ENCODE measurements at regions not wholly inside any gene's neighbourhood (a gene's known extent, or its start where the extent isn't known, plus 50 kb on each side); places are given as distances from the start of the nearest gene placed in this dataset.

DNA sequence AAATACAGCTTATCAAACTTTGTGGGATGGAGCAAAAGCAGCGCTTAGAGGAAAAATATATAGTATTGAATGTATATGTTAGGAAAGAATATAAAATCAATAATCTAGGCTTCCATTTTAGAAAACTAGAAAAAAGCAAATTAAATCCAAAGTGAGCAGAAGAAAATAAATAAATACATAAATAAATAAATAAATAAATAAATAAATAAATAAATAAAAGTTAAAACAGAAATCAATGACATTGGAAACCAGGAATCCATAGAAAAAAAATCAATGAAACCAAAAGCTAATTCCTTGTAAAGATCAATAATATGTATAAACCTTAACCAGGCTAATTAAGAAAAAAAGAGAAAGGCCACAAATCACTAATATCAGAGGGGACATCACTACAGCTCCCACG lies 141.8 kb upstream of the C1QTNF7 start:
- TF ChIP-seq, protein P1, sequence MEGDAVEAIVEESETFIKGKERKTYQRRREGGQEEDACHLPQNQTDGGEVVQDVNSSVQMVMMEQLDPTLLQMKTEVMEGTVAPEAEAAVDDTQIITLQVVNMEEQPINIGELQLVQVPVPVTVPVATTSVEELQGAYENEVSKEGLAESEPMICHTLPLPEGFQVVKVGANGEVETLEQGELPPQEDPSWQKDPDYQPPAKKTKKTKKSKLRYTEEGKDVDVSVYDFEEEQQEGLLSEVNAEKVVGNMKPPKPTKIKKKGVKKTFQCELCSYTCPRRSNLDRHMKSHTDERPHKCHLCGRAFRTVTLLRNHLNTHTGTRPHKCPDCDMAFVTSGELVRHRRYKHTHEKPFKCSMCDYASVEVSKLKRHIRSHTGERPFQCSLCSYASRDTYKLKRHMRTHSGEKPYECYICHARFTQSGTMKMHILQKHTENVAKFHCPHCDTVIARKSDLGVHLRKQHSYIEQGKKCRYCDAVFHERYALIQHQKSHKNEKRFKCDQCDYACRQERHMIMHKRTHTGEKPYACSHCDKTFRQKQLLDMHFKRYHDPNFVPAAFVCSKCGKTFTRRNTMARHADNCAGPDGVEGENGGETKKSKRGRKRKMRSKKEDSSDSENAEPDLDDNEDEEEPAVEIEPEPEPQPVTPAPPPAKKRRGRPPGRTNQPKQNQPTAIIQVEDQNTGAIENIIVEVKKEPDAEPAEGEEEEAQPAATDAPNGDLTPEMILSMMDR (conservative IDR thresholded peaks at IDR 0.05) = no peak
- TF ChIP-seq ZFX (IDR thresholded peaks at IDR 0.05) = no peak

All from C4-2B (cell line).